HCT116 (cell line): ENCODE measurements at regions not wholly inside any gene's neighbourhood (a gene's known extent, or its start where the extent isn't known, plus 50 kb on each side); places are given as distances from the start of the nearest gene placed in this dataset.

ENCODE experiments used
- ATAC-seq: fragments of 200-7000 bp; cut with Tn5 transposase; 2 replicates; pipeline ENCODE4 v1.9.1; 2020; ENCODE audit warnings: mild to moderate bottlenecking, moderate library complexity
- BruUV-seq: library from RNA; stranded (reverse); fragments of 400-500 nt; replicated peaks from 2 replicates; lab custom pipeline; 2021; lab: Mats Ljungman, UMichigan
- CTCF ChIA-PET: fragments of 300-600 bp; sonication (Branson Sonifier 250); formaldehyde crosslinking; loops from one replicate; lab custom pipeline; 2021; ENCODE audit warnings: antibody characterized with exemption; lab: Charles Lee
- POLR2A ChIA-PET: fragments of 300-600, 350-600 bp; sonication (Branson Sonifier 250); formaldehyde crosslinking; loops from one replicate; lab custom pipeline; 2021; ENCODE audit warnings: antibody characterized with exemption; lab: Charles Lee
- RAD21 ChIA-PET, 2 experiments: fragments of 300-600 bp; sonication (Branson Sonifier 250); formaldehyde crosslinking; loops; one replicate each; lab custom pipeline; 2023; ENCODE audit warnings: low total read pairs in 2 of 2; ENCODE audit not compliant: uncharacterized antibody in 2 of 2, unreplicated experiment in 2 of 2, low non-redundant PET in 1 of 2; lab: Charles Lee
- DNase-seq: peaks from one replicate; pipeline ENCODE4 v3.0.0-alpha.2; 2010; ENCODE audit warnings: low read depth, low spot score
- H2AFZ ChIP-seq: fragments of 200-600 bp; shearing (Covaris generic), sonication (generic); 2 replicates; pipeline ENCODE4 v1.6.1; 2017; ENCODE audit warnings: low read depth, mixed run types, mixed read lengths, antibody characterized with exemption, low read length; ENCODE audit not compliant: poor library complexity, severe bottlenecking
- H3K27ac ChIP-seq: 2 replicates; pipeline ENCODE4 v1.5.1; 2012; ENCODE audit warnings: low read depth, low read length
- H3K27me3 ChIP-seq: fragments of 200-600 bp; sonication (generic); 2 replicates; pipeline ENCODE4 v1.6.1; 2016; ENCODE audit warnings: mixed run types, low read length, mixed read lengths; ENCODE audit not compliant: insufficient read depth
- H3K36me3 ChIP-seq, 2 experiments: fragments of 200-500 bp in 1 of 2; fragments of 200-600 bp in 1 of 2; sonication (Bioruptor generic) in 1 of 2; sonication (generic) in 1 of 2; 2 replicates each; pipeline versions ENCODE4 v1.5.1 to v1.6.1; 2014 to 2016; ENCODE audit warnings: low read length in 2 of 2, inconsistent platforms in 1 of 2, mixed read lengths in 1 of 2, mixed run types in 1 of 2; ENCODE audit not compliant: insufficient read depth in 2 of 2, control insufficient read depth in 1 of 2
- H3K4me1 ChIP-seq, 2 experiments: fragments of 200-600 bp in 1 of 2; sonication (generic) in 1 of 2; 2 replicates each; pipeline versions ENCODE4 v1.5.1 to v1.6.1; 2012 to 2017; ENCODE audit warnings: low read length in 2 of 2, inconsistent platforms in 1 of 2, mild to moderate bottlenecking in 1 of 2, mixed read lengths in 1 of 2, mixed run types in 1 of 2, moderate library complexity in 1 of 2; ENCODE audit not compliant: insufficient read depth in 2 of 2, control insufficient read depth in 1 of 2
- H3K4me2 ChIP-seq: fragments of 200-600 bp; sonication (generic); 2 replicates; pipeline ENCODE4 v1.6.1; 2017; ENCODE audit warnings: mixed run types, low read length, mixed read lengths
- H3K4me3 ChIP-seq, 2 experiments: fragments of 200-600 bp in 1 of 2; sonication (generic) in 1 of 2; replicated peaks in 1 of 2; 2 replicates each; pipeline ENCODE4 v1.5.1; 2011 to 2016; ENCODE audit warnings: low read length in 2 of 2, control low read depth in 1 of 2, low read depth in 1 of 2, mild to moderate bottlenecking in 1 of 2, mixed read lengths in 1 of 2, mixed run types in 1 of 2
- H3K79me2 ChIP-seq: fragments of 200-600 bp; sonication (generic); 2 replicates; pipeline ENCODE4 v1.6.1; 2017; ENCODE audit warnings: mild to moderate bottlenecking, mixed run types, low read length, moderate library complexity, mixed read lengths; ENCODE audit not compliant: insufficient read depth
- H3K9ac ChIP-seq: fragments of 200-600 bp; sonication (generic); 2 replicates; pipeline ENCODE4 v1.6.1; 2016; ENCODE audit warnings: low read length, mixed read lengths
- H3K9me2 ChIP-seq: fragments of 200-600 bp; sonication (generic), shearing (Covaris generic); 2 replicates; pipeline ENCODE4 v1.6.1; 2017; ENCODE audit warnings: mixed run types, mild to moderate bottlenecking, moderate library complexity; ENCODE audit not compliant: insufficient read depth
- H3K9me3 ChIP-seq, 2 experiments: fragments of 200-500 bp in 1 of 2; fragments of 200-600 bp in 1 of 2; sonication (Bioruptor generic) in 1 of 2; sonication (generic) in 1 of 2; 2 replicates each; pipeline ENCODE4 v1.6.1; 2014 to 2017; ENCODE audit warnings: low read length in 2 of 2, mixed read lengths in 2 of 2, inconsistent platforms in 1 of 2, low read depth in 1 of 2, mild to moderate bottlenecking in 1 of 2, mixed run types in 1 of 2, moderate library complexity in 1 of 2; ENCODE audit not compliant: control insufficient read depth in 1 of 2, insufficient read depth in 1 of 2
- H4K20me1 ChIP-seq: fragments of 200-600 bp; sonication (generic), shearing (Covaris generic); 2 replicates; pipeline ENCODE4 v1.6.1; 2017; ENCODE audit warnings: mixed run types, mild to moderate bottlenecking, moderate library complexity; ENCODE audit not compliant: insufficient read depth
- EGR1 ChIP-seq: IDR thresholded peaks from 2 replicates; pipeline ENCODE4 v1.6.1; 2012; ENCODE audit warnings: low read depth
- ELF1 ChIP-seq: IDR thresholded peaks from 2 replicates; pipeline ENCODE4 v1.6.1; 2012; ENCODE audit warnings: low read depth, borderline replicate concordance
- EZH2 ChIP-seq: fragments of 200-600 bp; sonication (generic); IDR thresholded peaks from 2 replicates; pipeline ENCODE4 v1.6.1; 2017; ENCODE audit warnings: antibody characterized with exemption, mixed run types
- FOSL1 ChIP-seq: IDR thresholded peaks from 2 replicates; pipeline ENCODE4 v1.6.1; 2012; ENCODE audit warnings: low read depth
- RAD21 ChIP-seq: IDR thresholded peaks from 2 replicates; pipeline ENCODE4 v1.6.1; 2012; ENCODE audit warnings: low read depth, mild to moderate bottlenecking
- SRF ChIP-seq: IDR thresholded peaks from 2 replicates; pipeline ENCODE4 v1.6.1; 2012; ENCODE audit warnings: low read depth
- TCF7L2 ChIP-seq: IDR thresholded peaks from 2 replicates; pipeline ENCODE4 v1.7.0; 2011; ENCODE audit warnings: borderline replicate concordance, inconsistent platforms; ENCODE audit not compliant: insufficient read depth, insufficient read length; ENCODE audit errors: extremely low read depth
- YY1 ChIP-seq: IDR thresholded peaks from 2 replicates; pipeline ENCODE4 v1.6.1; 2011; ENCODE audit warnings: low read length, low read depth, moderate library complexity, mild to moderate bottlenecking; ENCODE audit not compliant: insufficient replicate concordance; ENCODE audit errors: extremely low read depth
- intact Hi-C: fragments of 100-400 bp; cut with micrococcal nuclease; formaldehyde crosslinking; loops from 2 replicates; pipeline ENCODE4 v1.10.0; 2022
- TF ChIP-seq, protein P1 (sequence below): IDR thresholded peaks from 2 replicates; pipeline ENCODE4 v1.6.1; 2012
- TF ChIP-seq, protein P2 (sequence below): IDR thresholded peaks from 2 replicates; pipeline ENCODE4 v1.6.1; 2012
- TF ChIP-seq, protein P3 (sequence below): IDR thresholded peaks from 2 replicates; pipeline ENCODE4 v1.6.1; 2012; ENCODE audit warnings: low read depth
- TF ChIP-seq, protein P4 (sequence below): IDR thresholded peaks from 2 replicates; pipeline ENCODE4 v1.6.1; 2011; ENCODE audit warnings: mild to moderate bottlenecking, low read length, moderate library complexity; ENCODE audit not compliant: insufficient replicate concordance; ENCODE audit errors: extremely low read depth

DNA sequence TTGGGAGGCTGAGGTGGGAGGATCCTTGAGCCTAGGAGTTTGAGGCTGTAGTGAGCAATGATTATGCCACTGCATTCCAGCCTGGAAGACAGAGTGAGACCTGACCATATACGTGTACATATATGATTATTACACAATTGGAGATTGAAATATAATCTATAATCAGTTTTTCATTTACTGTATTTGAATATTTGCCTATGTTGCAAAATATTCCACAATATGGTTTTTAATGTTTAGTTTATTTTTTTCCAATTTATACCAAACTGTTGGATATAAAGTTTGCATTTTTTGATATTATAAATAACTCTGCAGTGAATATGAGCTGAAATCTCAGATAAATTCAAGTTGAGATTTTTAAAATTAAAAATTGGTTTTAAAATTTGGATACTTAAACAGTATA lies 79.6 kb upstream of the SIRPG start:
- no peak overlapping the region for H3K9ac ChIP-seq
- H3K36me3 ChIP-seq, result no peaks in the 10 kb centered on the region
- ATAC-seq (no peak), DNase-seq (no peak)
- TF ChIP-seq TCF7L2 (no peak), FOSL1 (no peak), EZH2 (no peak), RAD21 (no peak), ELF1 (no peak), EGR1 (no peak), YY1 (no peak), SRF (no peak)
- TF ChIP-seq, protein P1, sequence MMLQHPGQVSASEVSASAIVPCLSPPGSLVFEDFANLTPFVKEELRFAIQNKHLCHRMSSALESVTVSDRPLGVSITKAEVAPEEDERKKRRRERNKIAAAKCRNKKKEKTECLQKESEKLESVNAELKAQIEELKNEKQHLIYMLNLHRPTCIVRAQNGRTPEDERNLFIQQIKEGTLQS, result no peak
- TF ChIP-seq, protein P2, sequence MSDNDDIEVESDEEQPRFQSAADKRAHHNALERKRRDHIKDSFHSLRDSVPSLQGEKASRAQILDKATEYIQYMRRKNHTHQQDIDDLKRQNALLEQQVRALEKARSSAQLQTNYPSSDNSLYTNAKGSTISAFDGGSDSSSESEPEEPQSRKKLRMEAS, result no peak
- TF ChIP-seq, protein P3, sequence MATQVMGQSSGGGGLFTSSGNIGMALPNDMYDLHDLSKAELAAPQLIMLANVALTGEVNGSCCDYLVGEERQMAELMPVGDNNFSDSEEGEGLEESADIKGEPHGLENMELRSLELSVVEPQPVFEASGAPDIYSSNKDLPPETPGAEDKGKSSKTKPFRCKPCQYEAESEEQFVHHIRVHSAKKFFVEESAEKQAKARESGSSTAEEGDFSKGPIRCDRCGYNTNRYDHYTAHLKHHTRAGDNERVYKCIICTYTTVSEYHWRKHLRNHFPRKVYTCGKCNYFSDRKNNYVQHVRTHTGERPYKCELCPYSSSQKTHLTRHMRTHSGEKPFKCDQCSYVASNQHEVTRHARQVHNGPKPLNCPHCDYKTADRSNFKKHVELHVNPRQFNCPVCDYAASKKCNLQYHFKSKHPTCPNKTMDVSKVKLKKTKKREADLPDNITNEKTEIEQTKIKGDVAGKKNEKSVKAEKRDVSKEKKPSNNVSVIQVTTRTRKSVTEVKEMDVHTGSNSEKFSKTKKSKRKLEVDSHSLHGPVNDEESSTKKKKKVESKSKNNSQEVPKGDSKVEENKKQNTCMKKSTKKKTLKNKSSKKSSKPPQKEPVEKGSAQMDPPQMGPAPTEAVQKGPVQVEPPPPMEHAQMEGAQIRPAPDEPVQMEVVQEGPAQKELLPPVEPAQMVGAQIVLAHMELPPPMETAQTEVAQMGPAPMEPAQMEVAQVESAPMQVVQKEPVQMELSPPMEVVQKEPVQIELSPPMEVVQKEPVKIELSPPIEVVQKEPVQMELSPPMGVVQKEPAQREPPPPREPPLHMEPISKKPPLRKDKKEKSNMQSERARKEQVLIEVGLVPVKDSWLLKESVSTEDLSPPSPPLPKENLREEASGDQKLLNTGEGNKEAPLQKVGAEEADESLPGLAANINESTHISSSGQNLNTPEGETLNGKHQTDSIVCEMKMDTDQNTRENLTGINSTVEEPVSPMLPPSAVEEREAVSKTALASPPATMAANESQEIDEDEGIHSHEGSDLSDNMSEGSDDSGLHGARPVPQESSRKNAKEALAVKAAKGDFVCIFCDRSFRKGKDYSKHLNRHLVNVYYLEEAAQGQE, result no peak
- TF ChIP-seq, protein P4, sequence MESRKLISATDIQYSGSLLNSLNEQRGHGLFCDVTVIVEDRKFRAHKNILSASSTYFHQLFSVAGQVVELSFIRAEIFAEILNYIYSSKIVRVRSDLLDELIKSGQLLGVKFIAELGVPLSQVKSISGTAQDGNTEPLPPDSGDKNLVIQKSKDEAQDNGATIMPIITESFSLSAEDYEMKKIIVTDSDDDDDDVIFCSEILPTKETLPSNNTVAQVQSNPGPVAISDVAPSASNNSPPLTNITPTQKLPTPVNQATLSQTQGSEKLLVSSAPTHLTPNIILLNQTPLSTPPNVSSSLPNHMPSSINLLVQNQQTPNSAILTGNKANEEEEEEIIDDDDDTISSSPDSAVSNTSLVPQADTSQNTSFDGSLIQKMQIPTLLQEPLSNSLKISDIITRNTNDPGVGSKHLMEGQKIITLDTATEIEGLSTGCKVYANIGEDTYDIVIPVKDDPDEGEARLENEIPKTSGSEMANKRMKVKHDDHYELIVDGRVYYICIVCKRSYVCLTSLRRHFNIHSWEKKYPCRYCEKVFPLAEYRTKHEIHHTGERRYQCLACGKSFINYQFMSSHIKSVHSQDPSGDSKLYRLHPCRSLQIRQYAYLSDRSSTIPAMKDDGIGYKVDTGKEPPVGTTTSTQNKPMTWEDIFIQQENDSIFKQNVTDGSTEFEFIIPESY, result no peak
- H3K4me2 ChIP-seq, result no peak overlapping the region
- H3K9me3 ChIP-seq, result no peaks in the 10 kb centered on the region
- ChIA-PET CTCF (no interaction called here), RAD21 (no interaction called here), POLR2A (interaction anchor here (0.6 kb wide), 1 partner anchor 60 kb away, joined by 3 read pairs; no protein-coding TSS in a partner anchor)
- H4K20me1 ChIP-seq, result no peaks in the 10 kb centered on the region
- intact Hi-C loops, result loop anchor here (10.0 kb wide), 1 partner anchor 202 kb away; no protein-coding TSS in a partner anchor
- H3K27me3 ChIP-seq, result peaks cover 31% of the 10 kb centered on the region
- no peak overlapping the region for H3K4me3 ChIP-seq
- H3K9me2 ChIP-seq, result no peaks in the 10 kb centered on the region
- no peak overlapping the region for H2AFZ ChIP-seq
- BruUV-seq, result no TSS peak
- H3K27ac ChIP-seq, result no peak overlapping the region
- no peaks in the 10 kb centered on the region for H3K79me2 ChIP-seq
- H3K4me1 ChIP-seq, result no peaks in the 10 kb centered on the region
